ENCODE measurements at regions not wholly inside any gene's neighbourhood (a gene's known extent, or its start where the extent isn't known, plus 50 kb on each side); places are given as distances from the start of the nearest gene placed in this dataset.
"Not testable (repeated sequence)": the region's sequence is repeated elsewhere in the genome, so short reads cannot be mapped to it uniquely, and the experiment has no call there.

GRCh38 chr10:28982974-28983373 lies 305.7 kb downstream of the BAMBI start:
- Mint-ChIP-seq H3K27ac (no peak overlapping the region), H3K27me3 (peaks cover 6% of the 10 kb centered on the region), H3K9me3 (no peaks in the 10 kb centered on the region), H3K4me1 (ENCODE audit: low read depth) (peaks cover 23% of the 10 kb centered on the region), H3K36me3 (ENCODE audit: low read depth) (no peaks in the 10 kb centered on the region), H3K4me3 (no peak overlapping the region)
- intact Hi-C loops (cut with micrococcal nuclease), result no loop called here

GRCh38 chr10:28983799-28984198 lies 305.1 kb upstream of the LYZL1 start:
- H3K27ac Mint-ChIP-seq, result no peak overlapping the region
- no peak overlapping the region for H3K4me3 Mint-ChIP-seq
- H3K36me3 Mint-ChIP-seq (ENCODE audit: low read depth), result no peaks in the 10 kb centered on the region
- no peaks in the 10 kb centered on the region for H3K9me3 Mint-ChIP-seq
- intact Hi-C loops (cut with micrococcal nuclease), result no loop called here
- H3K27me3 Mint-ChIP-seq, result peaks cover 3% of the 10 kb centered on the region
- peaks cover 23% of the 10 kb centered on the region for H3K4me1 Mint-ChIP-seq (ENCODE audit: low read depth)

GRCh38 chr10:28984431-28984830 lies 304.4 kb upstream of the LYZL1 start:
- H3K4me1 Mint-ChIP-seq (ENCODE audit: low read depth), result peaks cover 23% of the 10 kb centered on the region
- H3K4me3 Mint-ChIP-seq, result no peak overlapping the region
- peaks cover 3% of the 10 kb centered on the region for H3K27me3 Mint-ChIP-seq
- intact Hi-C loops (cut with micrococcal nuclease), result no loop called here
- no peaks in the 10 kb centered on the region for H3K9me3 Mint-ChIP-seq
- no peaks in the 10 kb centered on the region for H3K36me3 Mint-ChIP-seq (ENCODE audit: low read depth)
- H3K27ac Mint-ChIP-seq, result no peak overlapping the region

- no peaks in the 10 kb centered on the region for H3K9me3 Mint-ChIP-seq
- H3K36me3 Mint-ChIP-seq (ENCODE audit: low read depth), result no peaks in the 10 kb centered on the region
- intact Hi-C loops (cut with micrococcal nuclease), result no loop called here
- H3K27ac Mint-ChIP-seq, result no peak overlapping the region
- no peak overlapping the region for H3K4me3 Mint-ChIP-seq
- peaks cover 3% of the 10 kb centered on the region for H3K27me3 Mint-ChIP-seq
- peaks cover 23% of the 10 kb centered on the region for H3K4me1 Mint-ChIP-seq (ENCODE audit: low read depth)
These were observed 303.6 kb upstream of the LYZL1 start for GRCh38 chr10:28985137-28985885.

GRCh38 chr10:28986117-28986792 lies 302.6 kb upstream of the LYZL1 start:
- Mint-ChIP-seq H3K36me3 (ENCODE audit: low read depth) (no peaks in the 10 kb centered on the region), H3K4me1 (ENCODE audit: low read depth) (peaks cover 18% of the 10 kb centered on the region), H3K27me3 (peaks cover 3% of the 10 kb centered on the region), H3K9me3 (no peaks in the 10 kb centered on the region), H3K27ac (no peak overlapping the region), H3K4me3 (no peak overlapping the region)
- intact Hi-C loops (cut with micrococcal nuclease), result no loop called here

GRCh38 chr10:28986856-28987255 lies 302.0 kb upstream of the LYZL1 start:
- Mint-ChIP-seq H3K27me3 (peaks cover 3% of the 10 kb centered on the region), H3K36me3 (ENCODE audit: low read depth) (no peaks in the 10 kb centered on the region), H3K27ac (no peak overlapping the region), H3K4me3 (no peak overlapping the region), H3K4me1 (ENCODE audit: low read depth) (peaks cover 13% of the 10 kb centered on the region), H3K9me3 (no peaks in the 10 kb centered on the region)
- intact Hi-C loops (cut with micrococcal nuclease), result no loop called here

GRCh38 chr10:28987555-28988320 lies 301.1 kb upstream of the LYZL1 start:
- peaks cover 6% of the 10 kb centered on the region for H3K27me3 Mint-ChIP-seq
- intact Hi-C loops (cut with micrococcal nuclease), result no loop called here
- peaks cover 13% of the 10 kb centered on the region for H3K4me1 Mint-ChIP-seq (ENCODE audit: low read depth)
- H3K36me3 Mint-ChIP-seq (ENCODE audit: low read depth), result no peaks in the 10 kb centered on the region
- H3K4me3 Mint-ChIP-seq, result no peak overlapping the region
- no peaks in the 10 kb centered on the region for H3K9me3 Mint-ChIP-seq
- no peak overlapping the region for H3K27ac Mint-ChIP-seq

- no peak overlapping the region for H3K4me3 Mint-ChIP-seq
These were observed 299.9 kb upstream of the LYZL1 start for GRCh38 chr10:28988980-28989379.

GRCh38 chr10:28991333-28992270 lies 297.3 kb upstream of the LYZL1 start:
- Mint-ChIP-seq H3K27ac (no peak overlapping the region), H3K9me3 (no peaks in the 10 kb centered on the region)

More at GRCh38 chr10:28988980-28989379, 299.9 kb upstream of the LYZL1 start:
- Mint-ChIP-seq H3K36me3 (ENCODE audit: low read depth) (no peaks in the 10 kb centered on the region), H3K4me1 (ENCODE audit: low read depth) (peaks cover 9% of the 10 kb centered on the region), H3K27ac (no peak overlapping the region), H3K27me3 (peaks cover 4% of the 10 kb centered on the region), H3K9me3 (no peaks in the 10 kb centered on the region)
- intact Hi-C loops (cut with micrococcal nuclease), result no loop called here

GRCh38 chr10:28993056-28993455 lies 295.8 kb upstream of the LYZL1 start:
- H3K27ac Mint-ChIP-seq, result no peak overlapping the region
- H3K36me3 Mint-ChIP-seq (ENCODE audit: low read depth), result no peaks in the 10 kb centered on the region
- peaks cover 5% of the 10 kb centered on the region for H3K27me3 Mint-ChIP-seq
- intact Hi-C loops (cut with micrococcal nuclease), result no loop called here
- no peaks in the 10 kb centered on the region for H3K4me1 Mint-ChIP-seq (ENCODE audit: low read depth)
- no peaks in the 10 kb centered on the region for H3K9me3 Mint-ChIP-seq
- H3K4me3 Mint-ChIP-seq, result no peak overlapping the region

More at GRCh38 chr10:28991333-28992270, 297.3 kb upstream of the LYZL1 start:
- peaks cover 5% of the 10 kb centered on the region for H3K27me3 Mint-ChIP-seq
- no peak overlapping the region for H3K4me3 Mint-ChIP-seq
- intact Hi-C loops (cut with micrococcal nuclease), result loop anchor here (1.0 kb wide), 1 partner anchor 327 kb away; no protein-coding TSS in a partner anchor
- no peaks in the 10 kb centered on the region for H3K4me1 Mint-ChIP-seq (ENCODE audit: low read depth)
- no peaks in the 10 kb centered on the region for H3K36me3 Mint-ChIP-seq (ENCODE audit: low read depth)

GRCh38 chr10:28993861-28994260 lies 295.0 kb upstream of the LYZL1 start:
- peaks cover 5% of the 10 kb centered on the region for H3K27me3 Mint-ChIP-seq
- no peaks in the 10 kb centered on the region for H3K4me1 Mint-ChIP-seq (ENCODE audit: low read depth)
- H3K4me3 Mint-ChIP-seq, result no peak overlapping the region
- H3K36me3 Mint-ChIP-seq (ENCODE audit: low read depth), result no peaks in the 10 kb centered on the region
- no peak overlapping the region for H3K27ac Mint-ChIP-seq
- no peaks in the 10 kb centered on the region for H3K9me3 Mint-ChIP-seq
- intact Hi-C loops (cut with micrococcal nuclease), result no loop called here

- not testable (repeated sequence) for H3K27ac Mint-ChIP-seq
These were observed 294.1 kb upstream of the LYZL1 start for GRCh38 chr10:28994802-28995201.

GRCh38 chr10:28995497-28995896 lies 293.4 kb upstream of the LYZL1 start:
- H3K4me1 Mint-ChIP-seq (ENCODE audit: low read depth), result no peaks in the 10 kb centered on the region

More at GRCh38 chr10:28994802-28995201, 294.1 kb upstream of the LYZL1 start:
- H3K4me3 Mint-ChIP-seq; intact Hi-C loops (cut with micrococcal nuclease); H3K4me1 Mint-ChIP-seq (ENCODE audit: low read depth); H3K27me3 Mint-ChIP-seq; H3K36me3 Mint-ChIP-seq (ENCODE audit: low read depth); H3K9me3 Mint-ChIP-seq: not testable (repeated sequence)

More at GRCh38 chr10:28995497-28995896, 293.4 kb upstream of the LYZL1 start:
- intact Hi-C loops (cut with micrococcal nuclease), result no loop called here
- H3K9me3 Mint-ChIP-seq, result no peaks in the 10 kb centered on the region
- H3K27me3 Mint-ChIP-seq, result peaks cover 5% of the 10 kb centered on the region
- H3K27ac Mint-ChIP-seq, result no peak overlapping the region
- no peak overlapping the region for H3K4me3 Mint-ChIP-seq
- no peaks in the 10 kb centered on the region for H3K36me3 Mint-ChIP-seq (ENCODE audit: low read depth)
